Stimulated activated naive B cell treated with anti-CD40 and anti-IgM and Interleukin-4, amounts not matched to agents 10 μg/mL and 1 μg/mL and 100 μg/mL, for 72 hours (primary cell): ENCODE measurements at regions not wholly inside any gene's neighbourhood (a gene's known extent, or its start where the extent isn't known, plus 50 kb on each side); places are given as distances from the start of the nearest gene placed in this dataset.
"Not testable (repeated sequence)": the region's sequence is repeated elsewhere in the genome, so short reads cannot be mapped to it uniquely, and the experiment has no call there.

Experiments used
- ATAC-seq, 2 donors: fragments of 150-1000 bp; cut with Tn5 transposase; replicated peaks; 2 replicates each; pipeline ENCODE4 v1.10.0; 2021; ENCODE audit warnings: moderate library complexity in 1 of 2
- DNase-seq: peaks from one replicate; pipeline ENCODE4 v3.0.0; 2021
- H3K27ac Mint-ChIP-seq: one replicate; pipeline ENCODE4 v1.8.0; 2022; ENCODE audit warnings: mild to moderate bottlenecking, mixed read lengths
- H3K27me3 Mint-ChIP-seq, 2 donors: one replicate each; pipeline ENCODE4 v1.8.0; 2022; ENCODE audit warnings: mixed read lengths in 2 of 2
- H3K36me3 Mint-ChIP-seq, 2 donors: one replicate each; pipeline ENCODE4 v1.8.0; 2022; ENCODE audit warnings: mixed read lengths in 2 of 2, mild to moderate bottlenecking in 1 of 2
- H3K4me1 Mint-ChIP-seq, 2 donors: one replicate each; pipeline ENCODE4 v1.8.0; 2022; ENCODE audit warnings: mixed read lengths in 2 of 2, mild to moderate bottlenecking in 1 of 2
- H3K4me3 Mint-ChIP-seq, 2 donors: one replicate each; pipeline ENCODE4 v1.8.0; 2022; ENCODE audit warnings: mild to moderate bottlenecking in 2 of 2, mixed read lengths in 2 of 2, moderate library complexity in 1 of 2
- H3K9me3 Mint-ChIP-seq, 2 donors: one replicate each; pipeline ENCODE4 v1.8.0; 2022; ENCODE audit warnings: mixed read lengths in 2 of 2, mild to moderate bottlenecking in 1 of 2

DNA sequence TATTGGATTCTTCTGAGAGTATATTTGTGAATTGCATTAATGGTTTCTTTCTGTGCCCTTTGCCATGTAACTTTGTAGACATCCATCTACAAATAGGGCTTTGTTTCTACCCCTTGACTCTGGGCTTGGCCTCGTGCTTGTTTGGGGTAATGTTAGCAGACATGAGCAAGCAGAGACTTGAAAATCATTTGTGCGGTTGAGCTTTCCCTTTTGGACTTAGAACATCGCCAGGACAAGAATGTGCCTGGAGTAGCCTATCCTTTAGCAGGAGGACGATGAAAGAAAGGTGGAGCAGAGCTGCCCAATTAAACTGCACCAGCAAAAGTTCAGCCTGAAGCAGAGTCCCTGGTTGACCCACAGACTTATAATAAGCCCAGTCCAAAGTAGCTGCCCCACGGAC is 785.9 kb downstream of the EPHA4 start:
- no peaks in the 10 kb centered on the region for H3K4me1 Mint-ChIP-seq
- ATAC-seq, result no peak
- peaks cover 0 to 4% of the 10 kb centered on the region in 2 donors for H3K27me3 Mint-ChIP-seq
- no peak overlapping the region for H3K4me3 Mint-ChIP-seq
- DNase-seq, result no peak
- no peaks in the 10 kb centered on the region for H3K36me3 Mint-ChIP-seq
- no peak overlapping the region for H3K27ac Mint-ChIP-seq
- H3K9me3 Mint-ChIP-seq, result peaks cover 2 to 8% of the 10 kb centered on the region in 2 donors

DNA sequence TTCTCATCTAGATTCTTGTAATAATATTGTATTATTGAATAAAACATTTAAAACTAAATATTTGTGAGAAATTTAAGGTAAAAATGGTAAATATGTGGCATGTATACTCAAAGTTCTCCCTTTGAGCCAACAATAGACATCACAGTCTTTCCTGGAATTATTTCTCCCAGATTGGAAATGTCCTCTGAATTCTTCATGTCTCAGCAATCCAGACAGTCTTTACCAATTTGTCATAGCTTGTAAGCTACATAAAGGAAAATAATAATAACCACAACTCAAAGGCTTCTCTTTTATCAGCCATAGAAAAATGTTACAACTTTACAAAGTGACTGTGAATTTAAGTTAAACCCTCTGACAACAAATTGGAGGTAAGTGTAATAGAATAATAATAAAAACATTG is 784.9 kb downstream of the EPHA4 start:
- no peak overlapping the region for H3K27ac Mint-ChIP-seq
- H3K4me3 Mint-ChIP-seq, result no peak overlapping the region
- peaks cover 0 to 4% of the 10 kb centered on the region in 2 donors for H3K27me3 Mint-ChIP-seq
- no peaks in the 10 kb centered on the region for H3K4me1 Mint-ChIP-seq
- no peak for ATAC-seq
- peaks cover 2 to 8% of the 10 kb centered on the region in 2 donors for H3K9me3 Mint-ChIP-seq
- no peak for DNase-seq
- H3K36me3 Mint-ChIP-seq, result no peaks in the 10 kb centered on the region

DNA sequence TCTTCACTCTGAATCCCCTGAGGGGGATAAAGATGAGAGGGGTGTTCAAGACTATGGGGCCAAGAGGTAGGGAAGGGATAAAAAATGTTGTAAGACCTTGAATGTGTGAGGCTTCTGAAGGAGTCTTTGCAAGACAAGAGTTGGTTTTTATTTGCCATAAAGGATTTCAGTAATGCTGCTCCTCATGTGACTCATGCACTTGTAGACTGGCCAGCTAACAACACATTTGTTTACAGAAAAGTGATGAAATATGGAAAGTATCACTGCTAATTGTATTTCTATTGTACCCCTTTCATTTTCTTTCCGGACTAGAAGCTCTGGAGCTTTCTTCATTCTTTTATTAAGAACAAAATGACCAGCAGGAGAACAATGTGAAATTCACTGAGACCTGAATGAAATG is 782.1 kb downstream of the EPHA4 start:
- Mint-ChIP-seq H3K4me3 (no peak overlapping the region), H3K27me3 (no peaks in the 10 kb centered on the region), H3K9me3 (peaks cover 2 to 8% of the 10 kb centered on the region in 2 donors), H3K36me3 (no peaks in the 10 kb centered on the region), H3K27ac (no peak overlapping the region), H3K4me1 (no peaks in the 10 kb centered on the region)
- ATAC-seq (no peak), DNase-seq (no peak)

DNA sequence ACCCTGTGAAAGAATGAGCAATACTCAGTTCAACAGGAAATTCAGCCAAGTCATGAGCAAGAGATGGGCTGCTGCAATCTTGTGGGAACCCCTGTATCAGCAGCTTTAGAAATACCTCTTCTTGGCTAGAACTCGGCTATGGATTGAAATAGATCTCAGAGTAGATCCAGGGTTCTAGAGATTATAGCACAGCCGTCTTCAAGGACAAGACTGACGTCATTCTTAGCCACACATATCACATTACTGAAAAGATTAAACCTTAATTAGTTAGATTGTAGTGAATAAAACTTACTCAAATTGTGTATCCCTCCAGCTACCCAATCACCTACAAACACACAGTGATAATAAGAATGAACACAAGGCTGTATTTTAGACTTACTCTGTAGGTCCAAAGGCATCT is 776.4 kb downstream of the EPHA4 start:
- no peaks in the 10 kb centered on the region for H3K9me3 Mint-ChIP-seq
- no peak overlapping the region for H3K27ac Mint-ChIP-seq
- DNase-seq (no peak), ATAC-seq (no peak)
- no peaks in the 10 kb centered on the region for H3K27me3 Mint-ChIP-seq
- H3K36me3 Mint-ChIP-seq, result no peaks in the 10 kb centered on the region
- H3K4me3 Mint-ChIP-seq, result no peak overlapping the region
- no peaks in the 10 kb centered on the region for H3K4me1 Mint-ChIP-seq

DNA sequence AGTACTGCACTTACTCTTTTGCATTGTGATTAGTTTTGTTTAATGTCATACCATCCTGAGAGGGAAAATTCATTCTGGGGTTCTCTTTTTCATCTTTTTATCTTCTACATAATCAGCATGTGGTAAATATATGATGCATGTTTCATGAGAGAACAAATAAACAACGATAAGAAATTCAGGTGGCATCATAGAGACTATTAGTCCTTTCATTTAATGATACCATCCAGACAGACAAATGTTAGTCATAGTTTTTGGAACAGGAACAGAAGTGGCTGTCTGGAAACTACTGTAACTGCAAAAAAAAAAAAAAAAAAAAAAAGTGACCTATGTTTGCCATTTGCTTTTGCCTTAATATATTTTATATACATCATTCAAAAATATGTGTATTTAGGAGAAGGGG is 761.0 kb downstream of the EPHA4 start:
- Mint-ChIP-seq H3K4me1 (no peaks in the 10 kb centered on the region), H3K9me3 (no peaks in the 10 kb centered on the region), H3K27ac (no peak overlapping the region), H3K36me3 (no peaks in the 10 kb centered on the region), H3K27me3 (no peaks in the 10 kb centered on the region), H3K4me3 (no peak overlapping the region)
- no peak for ATAC-seq
- DNase-seq, result no peak

DNA sequence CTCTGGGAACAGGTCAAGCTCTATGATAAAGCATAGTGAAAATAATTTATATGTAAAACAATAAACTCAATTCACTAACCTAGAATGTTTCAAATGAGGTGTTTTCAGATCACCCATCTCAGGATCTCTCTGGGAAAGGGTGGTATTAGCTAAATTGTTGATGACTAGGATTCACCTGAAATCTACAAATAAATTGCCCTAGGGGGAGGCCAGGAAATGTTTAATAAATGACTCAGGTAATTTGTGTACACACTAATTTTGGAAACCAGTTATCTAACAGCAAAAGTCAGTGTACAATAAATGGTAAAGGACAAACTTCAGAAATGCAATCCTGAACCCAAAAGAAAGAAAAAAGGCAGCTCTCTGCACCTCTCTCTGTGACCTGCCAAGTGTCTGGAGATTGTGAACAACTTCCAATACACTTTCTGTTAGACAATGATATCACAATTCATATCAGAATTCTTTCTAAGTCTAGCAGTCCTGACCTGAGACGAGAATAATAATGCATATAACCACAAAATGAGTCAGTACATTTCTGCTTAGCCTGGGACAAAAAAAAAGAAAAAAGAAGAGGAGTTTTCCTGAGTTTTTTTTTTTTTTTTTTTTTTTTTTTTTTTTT is 760.0 kb downstream of the EPHA4 start:
- no peaks in the 10 kb centered on the region for H3K27me3 Mint-ChIP-seq
- no peak overlapping the region for H3K27ac Mint-ChIP-seq
- H3K36me3 Mint-ChIP-seq, result no peaks in the 10 kb centered on the region
- DNase-seq, result no peak
- peaks cover 0 to 1% of the 10 kb centered on the region in 2 donors for H3K9me3 Mint-ChIP-seq
- H3K4me3 Mint-ChIP-seq, result no peak overlapping the region
- ATAC-seq, result no peak
- H3K4me1 Mint-ChIP-seq, result no peaks in the 10 kb centered on the region

DNA sequence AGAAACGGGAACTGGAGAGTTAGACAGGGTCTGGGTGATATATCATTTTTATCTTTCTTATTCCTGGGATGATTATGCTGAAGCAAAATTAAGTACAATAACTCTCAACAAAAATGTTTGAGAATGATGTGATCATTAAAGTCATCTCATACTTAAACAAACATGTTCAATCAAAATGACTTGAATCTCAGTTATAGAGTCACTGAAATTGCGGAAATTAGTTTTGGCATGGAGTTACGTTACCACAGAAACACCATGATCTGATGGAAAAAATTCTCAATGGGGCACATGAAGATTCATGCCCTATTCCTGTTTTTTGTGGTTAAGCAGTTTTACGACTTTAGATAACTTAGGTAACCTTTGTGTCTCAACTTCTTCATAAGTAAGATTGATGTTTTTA is 757.7 kb downstream of the EPHA4 start:
- Mint-ChIP-seq H3K27ac (no peak overlapping the region), H3K36me3 (no peaks in the 10 kb centered on the region), H3K4me3 (no peak overlapping the region), H3K4me1 (no peaks in the 10 kb centered on the region), H3K9me3 (peaks cover 0 to 1% of the 10 kb centered on the region in 2 donors), H3K27me3 (no peaks in the 10 kb centered on the region)
- ATAC-seq (no peak), DNase-seq (no peak)

DNA sequence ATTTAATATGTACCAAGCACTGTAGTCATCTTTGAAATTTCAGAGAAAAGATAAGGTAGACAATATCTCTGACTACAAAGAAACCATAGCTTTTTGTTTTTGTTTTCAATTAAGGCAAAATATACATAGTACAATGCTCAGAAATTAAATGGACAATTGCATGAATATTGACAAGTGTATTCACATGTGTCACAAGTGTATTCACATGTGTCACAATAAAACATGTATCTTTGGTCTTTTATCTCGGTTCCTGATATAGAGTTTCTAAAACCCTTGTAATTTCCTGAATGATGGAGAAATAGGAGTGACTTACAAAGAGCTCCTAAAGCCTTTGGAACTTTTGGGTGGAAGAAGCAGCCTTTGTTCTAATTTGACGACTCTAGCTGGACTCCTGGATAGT is 756.4 kb downstream of the EPHA4 start:
- no peaks in the 10 kb centered on the region for H3K4me1 Mint-ChIP-seq
- no peaks in the 10 kb centered on the region for H3K36me3 Mint-ChIP-seq
- no peaks in the 10 kb centered on the region for H3K27me3 Mint-ChIP-seq
- no peak overlapping the region for H3K4me3 Mint-ChIP-seq
- peaks cover 0 to 1% of the 10 kb centered on the region in 2 donors for H3K9me3 Mint-ChIP-seq
- no peak overlapping the region for H3K27ac Mint-ChIP-seq
- DNase-seq, result no peak
- ATAC-seq, result no peak

DNA sequence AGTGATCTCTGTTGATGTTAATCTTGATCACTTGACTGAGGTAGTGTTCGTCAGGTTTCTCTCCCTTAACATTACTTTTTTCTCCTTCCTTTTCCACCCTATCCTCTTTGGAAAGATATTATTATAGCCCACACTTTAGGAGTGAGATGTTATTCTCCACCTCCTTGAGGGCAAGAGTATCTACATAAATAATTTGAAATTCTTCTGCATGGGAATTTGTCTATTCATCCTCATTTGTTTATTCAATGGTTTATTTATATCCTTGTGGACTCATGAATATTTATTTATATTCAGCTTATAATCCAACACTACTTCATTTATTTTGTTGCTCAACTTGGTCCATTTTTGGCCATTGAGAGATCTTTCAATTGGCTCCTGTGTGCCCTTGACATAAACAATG is 750.4 kb downstream of the EPHA4 start:
- no peak for ATAC-seq
- no peaks in the 10 kb centered on the region for H3K36me3 Mint-ChIP-seq
- no peaks in the 10 kb centered on the region for H3K4me1 Mint-ChIP-seq

DNA sequence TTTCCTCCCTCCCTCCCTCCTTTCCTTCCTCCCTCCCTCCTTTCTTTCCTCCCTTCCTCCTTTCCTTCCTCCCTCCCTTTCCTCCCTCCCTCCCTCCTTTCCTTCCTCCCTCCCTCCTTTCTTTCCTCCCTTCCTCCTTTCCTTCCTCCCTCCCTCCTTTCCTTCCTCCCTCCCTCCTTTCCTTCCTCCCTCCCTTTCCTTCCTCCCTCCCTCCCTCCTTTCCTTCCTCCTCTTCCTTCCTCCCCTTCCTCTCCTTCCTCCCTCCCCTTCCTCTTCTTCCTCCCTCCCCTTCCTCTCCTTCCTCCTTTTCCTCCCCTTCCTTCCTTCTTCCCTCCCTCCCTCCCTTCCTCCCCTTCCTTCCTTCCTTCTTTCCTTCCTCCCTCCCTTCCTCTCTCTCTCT is 748.5 kb downstream of the EPHA4 start:
- not testable (repeated sequence) for H3K36me3 Mint-ChIP-seq, ATAC-seq, H3K27ac Mint-ChIP-seq, H3K27me3 Mint-ChIP-seq, H3K4me1 Mint-ChIP-seq, H3K4me3 Mint-ChIP-seq, H3K9me3 Mint-ChIP-seq, DNase-seq

More for the DNA sequence above, 750.4 kb downstream of the EPHA4 start:
- H3K27ac Mint-ChIP-seq, result no peak overlapping the region
- DNase-seq, result no peak
- no peak overlapping the region for H3K4me3 Mint-ChIP-seq
- peaks cover 4 to 5% of the 10 kb centered on the region in 2 donors for H3K27me3 Mint-ChIP-seq
- peaks cover 2 to 4% of the 10 kb centered on the region in 2 donors for H3K9me3 Mint-ChIP-seq

DNA sequence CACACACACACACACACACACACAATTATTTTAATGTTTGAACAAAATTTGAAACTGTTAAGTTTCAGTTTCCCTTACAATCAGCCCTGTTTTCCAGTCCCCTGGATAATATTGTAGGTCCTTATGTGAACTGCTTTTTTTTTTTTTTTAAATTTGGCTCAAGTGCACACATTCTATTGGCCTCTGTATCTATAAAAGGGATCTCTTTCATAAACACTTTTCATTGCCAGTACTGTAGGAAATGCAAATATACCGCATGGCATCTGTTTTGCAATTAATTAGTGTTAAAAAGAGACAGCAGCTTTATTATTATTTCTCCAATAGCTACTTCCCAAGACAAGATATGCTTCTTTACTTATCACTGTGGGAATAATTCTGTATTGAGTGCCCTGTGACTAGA is 738.7 kb downstream of the EPHA4 start:
- Mint-ChIP-seq H3K4me3 (no peak overlapping the region), H3K27ac (no peak overlapping the region), H3K36me3 (no peaks in the 10 kb centered on the region), H3K27me3 (no peaks in the 10 kb centered on the region), H3K4me1 (no peaks in the 10 kb centered on the region), H3K9me3 (peaks cover 0 to 6% of the 10 kb centered on the region in 2 donors)
- DNase-seq, result no peak
- ATAC-seq, result no peak

DNA sequence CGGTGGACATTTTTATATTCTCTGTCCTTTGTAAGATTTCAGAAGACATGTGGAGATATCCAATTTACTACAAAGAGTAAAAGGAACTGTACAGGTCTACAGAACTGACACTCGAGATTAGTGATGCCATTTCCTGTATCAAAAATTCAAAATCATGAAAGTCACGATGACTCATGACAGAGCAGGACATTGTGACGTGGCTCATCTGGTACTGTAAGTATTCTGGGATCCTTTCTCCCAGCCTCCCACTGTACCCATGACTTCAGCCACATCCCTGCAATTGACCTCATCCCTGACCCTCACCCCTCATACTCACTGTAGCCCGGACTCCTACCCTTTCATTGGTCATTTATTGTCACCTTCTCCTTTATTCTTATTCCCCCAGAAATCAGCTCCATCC is 736.5 kb downstream of the EPHA4 start:
- no peak for ATAC-seq
- H3K27ac Mint-ChIP-seq, result no peak overlapping the region
- no peaks in the 10 kb centered on the region for H3K27me3 Mint-ChIP-seq
- no peak overlapping the region for H3K4me3 Mint-ChIP-seq
- no peaks in the 10 kb centered on the region for H3K36me3 Mint-ChIP-seq
- no peaks in the 10 kb centered on the region for H3K4me1 Mint-ChIP-seq
- no peaks in the 10 kb centered on the region for H3K9me3 Mint-ChIP-seq
- DNase-seq, result no peak

DNA sequence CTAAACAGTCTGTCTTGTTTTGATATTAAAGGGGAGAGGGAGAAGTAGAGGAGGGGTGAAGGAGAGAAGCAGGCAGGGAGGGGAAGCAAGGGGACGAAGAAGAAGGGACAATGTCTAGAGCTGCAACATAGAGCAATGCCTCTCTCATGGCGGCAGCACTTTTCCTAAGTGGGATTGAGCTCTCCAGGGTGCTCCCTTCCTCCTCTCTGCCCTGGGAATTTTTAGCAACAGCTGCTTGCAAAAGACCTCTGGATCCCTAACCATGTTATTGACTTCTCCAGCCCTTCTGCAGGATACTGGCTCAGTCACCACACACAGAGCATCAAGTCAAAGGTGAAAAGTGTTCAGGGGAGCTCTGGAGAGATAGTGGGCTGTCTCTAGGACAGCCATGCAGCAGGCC is 734.9 kb downstream of the EPHA4 start:
- no peaks in the 10 kb centered on the region for H3K36me3 Mint-ChIP-seq
- H3K27ac Mint-ChIP-seq, result no peak overlapping the region
- no peak overlapping the region for H3K4me3 Mint-ChIP-seq
- H3K9me3 Mint-ChIP-seq, result no peaks in the 10 kb centered on the region
- ATAC-seq (no peak), DNase-seq (no peak)
- H3K27me3 Mint-ChIP-seq, result no peaks in the 10 kb centered on the region
- no peaks in the 10 kb centered on the region for H3K4me1 Mint-ChIP-seq

DNA sequence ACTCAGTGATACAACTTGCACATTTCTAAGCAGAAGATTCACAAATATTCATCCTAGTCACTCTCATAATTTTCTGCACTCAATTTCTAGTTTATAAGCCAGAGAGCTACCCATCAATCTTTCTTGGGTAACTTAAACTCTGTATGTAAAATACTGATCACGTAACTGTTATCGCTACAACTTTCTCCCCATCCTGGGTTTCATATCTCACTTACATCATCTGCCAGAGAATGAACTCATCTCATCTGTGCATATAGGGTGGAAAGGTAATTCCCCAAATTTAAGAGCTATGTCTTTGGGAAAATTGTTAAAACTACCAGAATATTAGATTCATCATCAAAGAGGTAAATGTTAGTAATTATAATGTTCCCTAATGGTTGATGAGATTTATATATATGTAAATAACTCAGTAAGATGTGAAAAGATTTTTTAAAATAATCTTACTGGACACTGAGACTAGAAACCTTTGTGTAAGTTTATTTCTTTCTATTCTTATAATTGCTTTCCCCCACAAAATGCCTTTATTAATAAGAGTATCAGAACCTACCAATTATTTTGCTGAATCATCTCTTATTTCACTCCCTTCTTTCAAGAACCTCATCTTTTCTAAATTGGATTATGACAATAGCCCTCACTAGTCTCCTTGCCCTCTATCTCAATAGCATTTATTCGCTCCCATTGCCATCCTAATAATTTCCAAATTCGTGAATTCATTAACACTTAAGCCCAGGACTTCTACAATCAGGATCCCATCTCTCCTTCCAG is 729.0 kb downstream of the EPHA4 start:
- Mint-ChIP-seq H3K4me3 (no peak overlapping the region), H3K27me3 (no peaks in the 10 kb centered on the region), H3K27ac (no peak overlapping the region)

DNA sequence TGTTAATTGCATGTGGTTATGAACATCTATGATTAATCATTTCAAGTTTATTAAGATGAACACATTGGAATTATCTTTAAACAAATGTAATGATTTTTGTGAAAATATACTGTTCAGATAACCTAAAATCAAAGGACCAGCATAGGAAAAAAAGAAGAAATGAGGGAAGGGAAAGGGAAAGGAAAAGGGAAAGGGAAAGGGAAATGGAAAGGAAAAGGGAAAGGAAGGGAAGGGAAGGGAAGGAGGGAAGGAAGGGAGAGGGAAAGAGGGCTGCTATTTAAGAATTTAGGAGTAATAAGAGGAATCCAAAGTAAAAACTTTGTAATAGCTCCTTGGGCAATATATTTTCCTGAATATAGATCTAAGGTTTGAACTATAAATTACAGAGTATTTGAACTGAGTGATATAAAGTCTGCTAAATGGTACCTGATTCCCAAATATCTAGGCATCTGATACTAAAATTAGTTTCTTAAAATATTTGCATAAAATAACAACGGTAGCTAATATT is 726.3 kb downstream of the EPHA4 start:
- Mint-ChIP-seq H3K9me3 (peaks cover 3 to 6% of the 10 kb centered on the region in 2 donors), H3K4me1 (no peaks in the 10 kb centered on the region), H3K36me3 (no peaks in the 10 kb centered on the region), H3K27me3 (no peaks in the 10 kb centered on the region), H3K27ac (no peak overlapping the region), H3K4me3 (no peak overlapping the region)
- DNase-seq (no peak), ATAC-seq (no peak)

More for the DNA sequence above, 729.0 kb downstream of the EPHA4 start:
- H3K9me3 Mint-ChIP-seq, result no peaks in the 10 kb centered on the region
- no peak for ATAC-seq
- H3K4me1 Mint-ChIP-seq, result no peaks in the 10 kb centered on the region
- no peaks in the 10 kb centered on the region for H3K36me3 Mint-ChIP-seq
- DNase-seq, result no peak
